SK-N-MC (cell line): ENCODE measurements at regions not wholly inside any gene's neighbourhood (a gene's known extent, or its start where the extent isn't known, plus 50 kb on each side); places are given as distances from the start of the nearest gene placed in this dataset.

Experiments
- DNase-seq: peaks from one replicate; pipeline ENCODE4 v3.0.0-alpha.2; 2011; ENCODE audit warnings: low read depth, low spot score
- H3K27ac ChIP-seq: fragments of 200-600 bp; sonication (generic); 2 replicates; pipeline ENCODE4 v1.5.1; 2016; ENCODE audit warnings: mixed run types
- H3K36me3 ChIP-seq: fragments of 200-600 bp; sonication (generic); 2 replicates; pipeline ENCODE4 v1.6.1; 2017; ENCODE audit warnings: antibody characterized with exemption, low read length, mixed read lengths; ENCODE audit not compliant: insufficient read depth
- H3K4me3 ChIP-seq: fragments of 200-600 bp; sonication (generic); 2 replicates; pipeline ENCODE4 v1.5.1; 2016
- H3K9ac ChIP-seq: fragments of 200-600 bp; sonication (generic); 2 replicates; pipeline ENCODE4 v1.8.0; 2017; ENCODE audit warnings: mixed run types, mixed read lengths; ENCODE audit not compliant: insufficient read length
- H3K9me3 ChIP-seq: fragments of 200-600 bp; sonication (generic); 2 replicates; pipeline ENCODE4 v1.6.1; 2017; ENCODE audit warnings: low read depth, mild to moderate bottlenecking, antibody characterized with exemption, low read length, moderate library complexity, mixed read lengths
- EZH2 ChIP-seq: fragments of 200-600 bp; sonication (generic); IDR thresholded peaks from one replicate; pipeline ENCODE4 v1.6.1; 2017; ENCODE audit warnings: antibody characterized with exemption
- FOXP2 ChIP-seq: optimal IDR thresholded peaks from 2 replicates; pipeline ENCODE3; 2011; ENCODE audit warnings: mild to moderate bottlenecking, moderate library complexity; ENCODE audit not compliant: insufficient read depth; ENCODE audit errors: extremely low read length, control extremely low read depth
- POLR2AphosphoS5 ChIP-seq: IDR thresholded peaks from 2 replicates; pipeline ENCODE4 v1.6.1; 2012; ENCODE audit warnings: mild to moderate bottlenecking, low read depth, low read length, borderline replicate concordance

DNA sequence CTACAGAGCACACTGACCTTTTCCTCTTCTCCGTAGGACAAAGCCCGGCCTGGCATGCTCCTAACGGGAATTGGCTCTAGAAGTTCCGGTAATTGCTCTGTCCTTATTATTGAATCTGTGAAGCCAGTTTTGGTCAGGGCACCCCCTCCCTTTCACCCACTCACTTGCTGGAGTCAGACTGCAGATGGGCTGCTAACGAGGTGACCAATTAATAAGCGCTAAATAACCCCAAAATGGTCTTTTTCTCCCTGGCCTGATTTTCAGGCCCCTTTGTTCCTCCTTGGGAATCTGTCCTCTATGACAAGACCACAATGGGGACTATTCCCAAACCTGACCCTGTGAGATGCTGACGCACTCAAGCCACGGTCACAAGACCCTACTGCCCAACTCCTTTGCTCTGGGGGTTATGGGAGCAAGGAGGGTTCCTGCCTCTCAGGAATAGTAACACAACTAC is 610.0 kb upstream of the CADM1 start:
- TF ChIP-seq FOXP2 (no peak), POLR2AphosphoS5 (no peak), EZH2 (no peak)
- Histone ChIP-seq H3K36me3 (no peaks in the 10 kb centered on the region), H3K27ac (no peak overlapping the region), H3K9ac (no peak overlapping the region), H3K9me3 (no peaks in the 10 kb centered on the region), H3K4me3 (no peak overlapping the region)
- DNase-seq: no peak

- H3K27ac ChIP-seq: no peak overlapping the region
- no peaks in the 10 kb centered on the region for H3K36me3 ChIP-seq
- no peak overlapping the region for H3K9ac ChIP-seq
- H3K4me3 ChIP-seq: no peak overlapping the region
- DNase-seq: no peak
- H3K9me3 ChIP-seq: no peaks in the 10 kb centered on the region
- TF ChIP-seq EZH2 (no peak), FOXP2 (no peak), POLR2AphosphoS5 (no peak)
These were observed 608.1 kb upstream of the CADM1 start for GRCh38 chr11:116112087-116112935.

DNA sequence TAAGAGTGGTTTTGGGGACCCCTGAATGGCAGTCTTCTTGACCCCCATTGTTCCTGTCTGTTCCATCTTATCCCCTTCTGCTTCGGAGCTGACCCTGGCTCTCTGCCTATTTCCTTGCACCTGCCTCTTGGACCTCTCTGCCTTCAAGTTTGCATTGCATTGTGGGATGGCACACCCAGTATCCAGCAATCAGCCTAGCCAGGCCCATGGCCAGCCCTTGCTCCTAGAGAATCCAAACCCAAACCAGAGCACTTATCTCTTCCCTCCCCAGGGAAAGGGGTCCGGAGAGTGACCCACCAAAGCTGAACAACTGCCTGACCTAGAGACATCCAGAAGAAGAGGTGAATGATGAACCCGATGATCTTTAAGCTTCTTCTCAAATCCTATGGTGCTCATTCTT is 607.3 kb upstream of the CADM1 start:
- Histone ChIP-seq H3K27ac (no peak overlapping the region), H3K9me3 (no peaks in the 10 kb centered on the region), H3K36me3 (no peaks in the 10 kb centered on the region), H3K9ac (no peak overlapping the region), H3K4me3 (no peak overlapping the region)
- no peak for TF ChIP-seq POLR2AphosphoS5
- TF ChIP-seq FOXP2: no peak
- TF ChIP-seq EZH2: no peak
- no peak for DNase-seq

DNA sequence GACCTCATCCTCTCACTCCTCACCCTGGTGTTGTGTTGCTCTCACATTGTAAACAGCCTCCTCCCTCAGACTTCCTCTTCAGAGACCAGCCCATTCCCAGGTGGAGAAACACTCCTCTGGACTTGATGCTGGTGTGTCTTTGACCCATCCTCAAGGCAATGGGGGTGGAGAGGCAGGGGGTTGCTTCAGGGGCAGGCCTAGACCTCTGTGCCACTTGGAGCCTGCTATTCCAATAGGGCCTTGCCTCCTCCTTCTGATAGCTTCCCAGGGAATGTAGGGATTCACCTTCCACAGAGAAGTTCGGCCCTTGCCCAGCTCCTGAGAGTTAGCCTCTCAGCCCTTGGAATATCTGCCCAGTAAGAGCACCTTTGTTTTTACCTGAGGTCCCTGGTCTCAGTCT is 606.6 kb upstream of the CADM1 start:
- Histone ChIP-seq H3K36me3 (no peaks in the 10 kb centered on the region), H3K4me3 (no peak overlapping the region), H3K9ac (no peak overlapping the region), H3K9me3 (no peaks in the 10 kb centered on the region), H3K27ac (no peak overlapping the region)
- TF ChIP-seq EZH2 (no peak), POLR2AphosphoS5 (no peak), FOXP2 (no peak)
- DNase-seq: no peak

- Histone ChIP-seq H3K36me3 (no peaks in the 10 kb centered on the region), H3K4me3 (no peak overlapping the region), H3K27ac (no peak overlapping the region), H3K9ac (no peak overlapping the region), H3K9me3 (no peaks in the 10 kb centered on the region)
- TF ChIP-seq EZH2 (no peak), FOXP2 (no peak), POLR2AphosphoS5 (no peak)
- DNase-seq: no peak
These were observed 606.1 kb upstream of the CADM1 start for GRCh38 chr11:116110356-116110755.

GRCh38 chr11:116109228-116109627 is 605.0 kb upstream of the CADM1 start:
- no peaks in the 10 kb centered on the region for H3K9me3 ChIP-seq
- no peak overlapping the region for H3K9ac ChIP-seq
- no peak for DNase-seq

DNA sequence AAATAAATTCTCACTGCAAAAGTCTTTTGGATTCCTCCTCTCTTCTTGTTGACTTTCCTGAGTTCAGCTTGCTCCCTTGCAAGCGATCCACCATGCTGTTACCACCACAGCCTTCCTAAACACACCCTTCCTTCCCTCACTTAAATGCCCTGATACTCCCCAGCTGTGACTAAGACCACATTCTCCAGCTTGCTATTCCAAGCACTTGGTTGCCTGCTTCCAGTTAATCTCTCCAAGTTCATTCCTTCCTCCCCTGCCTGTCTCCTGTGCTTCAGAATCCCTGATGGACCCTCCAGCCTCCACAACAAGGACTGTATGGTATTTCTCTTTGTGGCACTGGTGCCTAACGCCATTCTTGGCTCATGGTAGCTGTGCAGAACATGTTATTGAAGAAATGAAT is 603.9 kb upstream of the CADM1 start:
- H3K9ac ChIP-seq: no peak overlapping the region
- no peaks in the 10 kb centered on the region for H3K36me3 ChIP-seq
- H3K27ac ChIP-seq: no peak overlapping the region
- no peaks in the 10 kb centered on the region for H3K9me3 ChIP-seq
- DNase-seq: no peak
- H3K4me3 ChIP-seq: no peak overlapping the region
- TF ChIP-seq FOXP2: no peak
- no peak for TF ChIP-seq POLR2AphosphoS5

More at GRCh38 chr11:116109228-116109627, 605.0 kb upstream of the CADM1 start:
- TF ChIP-seq FOXP2: no peak
- no peak for TF ChIP-seq POLR2AphosphoS5
- TF ChIP-seq EZH2: no peak
- Histone ChIP-seq H3K27ac (no peak overlapping the region), H3K36me3 (no peaks in the 10 kb centered on the region), H3K4me3 (no peak overlapping the region)

DNA sequence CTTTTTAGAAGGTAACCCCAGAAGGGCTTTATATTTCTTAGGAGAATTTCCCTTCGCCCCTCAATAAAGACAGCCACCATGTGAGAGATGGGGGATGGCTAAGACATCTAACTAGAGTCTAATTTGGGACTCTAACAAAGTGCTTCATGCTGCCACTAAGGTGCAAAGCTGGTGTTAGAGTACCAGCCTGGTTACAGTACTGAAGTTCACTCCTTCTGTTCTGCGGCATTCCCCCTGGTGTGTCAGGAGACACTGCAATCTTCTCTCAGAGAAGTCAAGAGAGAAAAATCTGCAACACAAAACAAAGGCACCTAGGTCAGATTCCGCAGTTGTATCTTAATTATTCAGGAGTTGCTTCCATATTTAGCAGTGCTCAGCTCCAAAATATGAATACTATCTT is 603.0 kb upstream of the CADM1 start:
- Histone ChIP-seq H3K36me3 (no peaks in the 10 kb centered on the region), H3K27ac (no peak overlapping the region), H3K4me3 (no peak overlapping the region), H3K9me3 (no peaks in the 10 kb centered on the region), H3K9ac (no peak overlapping the region)
- TF ChIP-seq EZH2 (no peak), FOXP2 (no peak), POLR2AphosphoS5 (no peak)
- DNase-seq: no peak
